ENCODE measurements at regions not wholly inside any gene's neighbourhood (a gene's known extent, or its start where the extent isn't known, plus 50 kb on each side); places are given as distances from the start of the nearest gene placed in this dataset.
"Not testable (repeated sequence)": the region's sequence is repeated elsewhere in the genome, so short reads cannot be mapped to it uniquely, and the experiment has no call there.

DNA sequence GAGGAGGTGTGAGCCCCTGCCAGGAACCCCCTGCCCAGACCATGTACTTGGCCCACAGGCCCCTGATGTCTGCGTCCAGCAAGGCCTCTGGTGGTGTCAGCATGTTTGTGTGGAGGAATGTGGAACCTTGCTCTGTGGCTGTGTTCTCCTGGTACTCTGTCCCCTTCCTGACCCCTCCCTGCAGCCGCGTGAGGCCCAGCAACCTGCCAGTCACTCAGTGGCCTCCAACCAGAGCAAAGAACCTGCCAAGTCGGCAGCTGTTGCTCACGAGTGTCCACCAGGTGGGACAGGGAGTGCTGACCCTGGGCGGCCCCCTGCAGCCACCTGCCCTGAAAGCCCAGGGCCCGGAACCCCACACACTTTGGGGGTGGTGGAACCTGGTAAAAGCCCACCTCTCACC, 65.6 kb upstream of the COBL start:
- CTCF ChIA-PET; POLR2A ChIA-PET; DNase-seq (ENCODE audit: extremely low spot score): not testable (repeated sequence)

DNA sequence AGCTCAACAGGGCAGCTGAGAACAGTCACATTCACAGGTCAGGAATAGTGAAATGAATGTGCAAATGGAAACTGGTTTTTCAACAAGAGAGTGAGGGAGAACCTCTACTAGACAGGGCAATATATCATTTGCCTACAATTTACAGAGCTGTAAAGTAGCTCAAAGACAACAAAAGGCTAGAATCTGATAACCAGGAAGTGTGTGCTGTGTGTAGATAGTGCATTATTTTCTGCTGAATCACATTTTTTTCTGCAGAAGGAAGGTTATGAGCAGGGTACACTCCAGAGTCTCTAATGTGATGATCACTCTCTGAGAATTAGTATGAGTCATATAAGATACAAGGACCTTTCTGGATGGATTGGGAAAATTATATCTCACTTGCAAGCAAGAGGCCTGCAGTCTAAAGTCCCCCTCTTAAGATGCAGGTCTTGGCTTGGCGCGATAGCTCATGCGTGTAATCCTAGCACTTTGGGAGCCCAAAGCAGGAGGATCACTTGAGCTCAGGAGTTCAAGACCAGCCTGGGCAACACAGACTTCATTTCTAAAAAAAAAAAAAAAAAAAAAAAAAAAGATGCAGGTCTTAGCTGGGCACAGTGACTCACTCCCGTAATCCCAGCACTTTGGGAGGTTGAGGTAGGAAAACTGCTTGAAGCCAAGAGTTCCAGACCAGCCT, 59.9 kb upstream of the COBL start:
- no peak for DNase-seq (ENCODE audit: extremely low spot score)
- TF ChIP-seq, protein P1, sequence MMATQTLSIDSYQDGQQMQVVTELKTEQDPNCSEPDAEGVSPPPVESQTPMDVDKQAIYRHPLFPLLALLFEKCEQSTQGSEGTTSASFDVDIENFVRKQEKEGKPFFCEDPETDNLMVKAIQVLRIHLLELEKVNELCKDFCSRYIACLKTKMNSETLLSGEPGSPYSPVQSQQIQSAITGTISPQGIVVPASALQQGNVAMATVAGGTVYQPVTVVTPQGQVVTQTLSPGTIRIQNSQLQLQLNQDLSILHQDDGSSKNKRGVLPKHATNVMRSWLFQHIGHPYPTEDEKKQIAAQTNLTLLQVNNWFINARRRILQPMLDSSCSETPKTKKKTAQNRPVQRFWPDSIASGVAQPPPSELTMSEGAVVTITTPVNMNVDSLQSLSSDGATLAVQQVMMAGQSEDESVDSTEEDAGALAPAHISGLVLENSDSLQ (IDR thresholded peaks at IDR 0.05) = peak; percentile 74
- no peak for TF ChIP-seq BHLHE40 (IDR thresholded peaks at IDR 0.05; ENCODE audit: borderline replicate concordance)
- ChIA-PET CTCF (interaction anchor here (1.0 to 2.1 kb wide), 3 partner anchors 10 to 216 kb away, joined by 3 to 12 read pairs (median 10); no protein-coding TSS in a partner anchor), POLR2A (no interaction called here)

DNA sequence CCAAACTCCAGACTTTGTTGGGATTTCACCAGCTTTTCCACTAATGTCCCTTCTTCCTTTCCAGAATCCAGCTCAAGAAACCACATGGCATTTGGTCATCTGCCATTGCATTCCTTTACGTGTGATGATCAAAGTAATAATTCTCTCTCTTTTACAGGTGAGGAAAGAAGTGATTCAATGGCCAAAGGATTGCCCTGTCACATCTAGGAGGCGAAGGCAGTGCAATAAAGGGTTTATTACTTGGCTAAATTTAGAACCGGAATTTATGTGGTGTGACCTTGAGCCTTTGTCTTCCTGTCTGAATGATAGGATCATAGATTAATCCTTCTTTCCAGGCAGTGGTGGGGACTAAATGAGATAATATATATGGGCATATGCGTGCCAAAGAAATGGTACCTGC, 58.3 kb upstream of the COBL start:
- TF ChIP-seq FOXM1 (IDR thresholded peaks at IDR 0.05; ENCODE audit: borderline replicate concordance) (no peak), ZNF384 (IDR thresholded peaks at IDR 0.05) (no peak), L3MBTL2 (conservative IDR thresholded peaks at IDR 0.05) (no peak), ARNT (IDR thresholded peaks at IDR 0.05) (no peak), LEF1 (IDR thresholded peaks at IDR 0.05; ENCODE audit: borderline replicate concordance) (no peak), SUZ12 (IDR thresholded peaks at IDR 0.05) (no peak), TARDBP (IDR thresholded peaks at IDR 0.05) (no peak), ELF4 (IDR thresholded peaks at IDR 0.05) (no peak), FOXK2 (IDR thresholded peaks at IDR 0.05) (no peak)
- ChIA-PET CTCF (interaction anchor here (0.6 to 1.1 kb wide), 2 partner anchors 212 to 214 kb away, joined by 3 read pairs; no protein-coding TSS in a partner anchor), POLR2A (no interaction called here)
- no peak for DNase-seq (ENCODE audit: extremely low spot score)

DNA sequence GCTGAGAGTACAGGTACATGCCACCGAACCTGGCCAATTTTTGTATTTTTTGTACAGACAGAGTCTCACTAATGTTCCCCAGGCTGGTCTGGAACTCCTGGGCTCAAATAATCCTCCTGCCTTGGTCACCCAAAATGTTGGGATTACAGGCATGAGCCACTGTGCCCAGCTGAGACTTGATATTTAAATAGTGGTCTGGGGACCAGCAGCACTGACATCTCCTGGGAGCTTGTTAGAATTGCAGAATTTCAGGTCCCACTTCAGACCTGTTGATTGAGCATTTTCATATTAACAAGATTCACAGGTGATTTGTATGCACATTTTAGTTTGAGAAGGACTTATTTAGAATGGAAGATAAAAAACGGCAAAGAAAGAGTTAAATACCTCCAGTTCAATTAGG, 57.0 kb upstream of the COBL start:
- POLR2A ChIA-PET; DNase-seq (ENCODE audit: extremely low spot score): not testable (repeated sequence)
- CTCF ChIA-PET = interaction anchor here (0.7 to 1.2 kb wide), 3 partner anchors 48 to 1130 kb away, joined by 3 to 6 read pairs (median 3); no protein-coding TSS in a partner anchor

DNA sequence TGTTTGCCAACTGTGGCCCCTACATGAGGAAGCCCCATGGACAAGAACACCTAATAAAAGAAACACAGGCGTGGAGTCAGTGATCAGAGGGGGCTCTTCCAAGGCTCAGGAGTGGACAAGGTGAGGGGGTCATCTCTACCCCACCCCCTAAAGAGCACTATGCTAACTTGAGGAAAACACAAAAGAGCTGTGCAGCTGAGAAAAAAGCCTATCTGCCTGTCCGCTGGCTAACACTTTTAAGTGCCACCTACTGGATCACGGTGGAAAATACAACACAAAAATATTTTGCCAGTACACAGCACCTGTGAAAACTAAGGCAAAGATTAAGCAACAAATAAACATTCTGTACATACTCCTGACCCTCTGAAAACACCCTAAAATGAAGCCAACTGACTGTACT, 53.1 kb upstream of the COBL start:
- no peak for DNase-seq (ENCODE audit: extremely low spot score)
- TF ChIP-seq FOXM1 (IDR thresholded peaks at IDR 0.05; ENCODE audit: borderline replicate concordance) (no peak), HDGF (IDR thresholded peaks at IDR 0.05; ENCODE audit: borderline replicate concordance) (no peak)
- ChIA-PET POLR2A (no interaction called here), CTCF (interaction anchor here (0.6 to 4.9 kb wide), 7 partner anchors 19 to 209 kb away, joined by 3 to 62 read pairs (median 4); no protein-coding TSS in a partner anchor)

DNA sequence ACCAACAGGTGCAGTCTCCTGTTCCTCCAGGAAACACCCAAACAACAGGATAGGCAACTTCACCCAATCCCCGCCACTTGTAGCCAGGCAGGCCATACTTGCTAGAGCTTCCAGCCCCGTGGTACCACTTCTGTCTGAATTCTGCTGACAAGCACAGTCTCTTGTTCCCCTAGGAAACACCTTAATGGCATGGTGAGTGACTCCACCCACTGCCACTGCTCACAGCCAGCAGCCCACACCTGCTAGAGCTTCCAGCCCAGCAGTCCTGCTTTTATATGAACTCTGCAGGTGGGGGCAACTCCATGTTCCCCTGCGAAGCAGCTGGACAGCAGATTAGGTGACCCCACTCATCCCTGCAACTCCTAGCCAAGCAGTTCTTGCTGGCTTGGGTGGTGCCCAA, 52.6 kb upstream of the COBL start:
- DNase-seq (ENCODE audit: extremely low spot score); POLR2A ChIA-PET: not testable (repeated sequence)
- CTCF ChIA-PET = interaction anchor here (0.6 to 4.9 kb wide), 7 partner anchors 19 to 208 kb away, joined by 3 to 62 read pairs (median 4); no protein-coding TSS in a partner anchor

DNA sequence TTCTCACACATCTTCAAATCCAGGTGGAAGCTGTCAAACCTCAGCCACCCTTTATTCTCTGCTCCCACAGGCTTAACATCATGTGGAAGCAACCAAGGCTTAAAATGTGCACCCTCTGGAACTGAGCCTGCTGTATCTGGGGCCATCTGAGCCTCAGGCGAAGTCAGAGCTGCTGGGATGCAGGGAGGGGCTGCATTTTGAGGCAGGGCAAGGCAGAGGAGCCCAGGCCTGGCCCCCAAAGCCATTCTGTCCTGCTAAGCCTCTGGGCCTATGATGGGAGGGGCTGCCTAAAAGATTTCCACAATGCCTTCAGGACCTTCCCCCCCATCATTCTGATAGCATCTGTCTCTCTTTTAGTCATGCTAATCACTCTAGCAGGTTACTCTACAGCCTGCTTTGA, 51.7 kb upstream of the COBL start:
- TF ChIP-seq SUZ12 (IDR thresholded peaks at IDR 0.05) (no peak), ELF4 (IDR thresholded peaks at IDR 0.05) (no peak), FOXM1 (IDR thresholded peaks at IDR 0.05; ENCODE audit: borderline replicate concordance) (no peak), CTBP1 (IDR thresholded peaks at IDR 0.05; ENCODE audit: borderline replicate concordance) (no peak), L3MBTL2 (conservative IDR thresholded peaks at IDR 0.05) (no peak), ARNT (IDR thresholded peaks at IDR 0.05) (no peak), FOXA1 (IDR thresholded peaks at IDR 0.05) (no peak), SP1 (IDR thresholded peaks at IDR 0.05) (no peak), BHLHE40 (IDR thresholded peaks at IDR 0.05; ENCODE audit: borderline replicate concordance) (no peak), ZNF384 (IDR thresholded peaks at IDR 0.05) (no peak), HDGF (IDR thresholded peaks at IDR 0.05; ENCODE audit: borderline replicate concordance) (no peak), TARDBP (IDR thresholded peaks at IDR 0.05) (no peak), NFRKB (IDR thresholded peaks at IDR 0.05) (no peak), LEF1 (IDR thresholded peaks at IDR 0.05; ENCODE audit: borderline replicate concordance) (no peak), FOXK2 (IDR thresholded peaks at IDR 0.05) (no peak)
- TF ChIP-seq, protein P1 (IDR thresholded peaks at IDR 0.05) = no peak
- DNase-seq (ENCODE audit: extremely low spot score) = no peak
- CTCF ChIA-PET = interaction anchor here (0.7 to 4.9 kb wide), 4 partner anchors 12 to 205 kb away, joined by 3 to 62 read pairs (median 4); no protein-coding TSS in a partner anchor
- POLR2A ChIA-PET = no interaction called here

DNA sequence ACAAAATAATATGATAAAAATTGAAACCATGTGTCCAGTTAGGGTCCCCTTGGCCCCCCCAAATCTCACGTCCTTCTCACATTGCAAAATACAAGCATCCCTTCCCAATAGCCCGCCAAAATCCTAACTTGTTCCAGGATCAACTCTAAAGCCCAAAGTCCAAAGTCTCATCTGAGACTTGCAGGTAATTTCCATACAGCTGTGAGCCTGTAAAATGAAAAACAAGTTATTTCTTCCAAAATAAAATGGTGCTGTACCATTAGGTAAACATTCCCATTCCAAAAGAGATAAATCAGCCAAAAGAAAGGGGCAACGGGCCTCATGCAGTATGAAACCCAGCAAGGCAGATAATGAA, 51.0 kb upstream of the COBL start:
- TF ChIP-seq NFRKB (IDR thresholded peaks at IDR 0.05) (no peak), SP1 (IDR thresholded peaks at IDR 0.05) (no peak), SUZ12 (IDR thresholded peaks at IDR 0.05) (no peak), ARNT (IDR thresholded peaks at IDR 0.05) (no peak), FOXK2 (IDR thresholded peaks at IDR 0.05) (no peak), BHLHE40 (IDR thresholded peaks at IDR 0.05; ENCODE audit: borderline replicate concordance) (no peak), L3MBTL2 (conservative IDR thresholded peaks at IDR 0.05) (no peak), ELF4 (IDR thresholded peaks at IDR 0.05) (no peak), FOXA1 (IDR thresholded peaks at IDR 0.05) (no peak), ZNF384 (IDR thresholded peaks at IDR 0.05) (no peak), HDGF (IDR thresholded peaks at IDR 0.05; ENCODE audit: borderline replicate concordance) (no peak), FOXM1 (IDR thresholded peaks at IDR 0.05; ENCODE audit: borderline replicate concordance) (no peak), CTBP1 (IDR thresholded peaks at IDR 0.05; ENCODE audit: borderline replicate concordance) (no peak), TARDBP (IDR thresholded peaks at IDR 0.05) (no peak)
- TF ChIP-seq, protein P1 (IDR thresholded peaks at IDR 0.05) = no peak
- ChIA-PET CTCF (interaction anchor here (0.6 to 4.9 kb wide), 11 partner anchors 9 to 207 kb away, joined by 3 to 62 read pairs (median 4); no protein-coding TSS in a partner anchor), POLR2A (no interaction called here)
- no peak for DNase-seq (ENCODE audit: extremely low spot score)

Measured in HEK293T (cell line).